ENCODE measurements at regions not wholly inside any gene's neighbourhood (a gene's known extent, or its start where the extent isn't known, plus 50 kb on each side); places are given as distances from the start of the nearest gene placed in this dataset.
A peak's percentile ranks its signal among the peaks of the same experiment; 100 is the strongest.

DNA sequence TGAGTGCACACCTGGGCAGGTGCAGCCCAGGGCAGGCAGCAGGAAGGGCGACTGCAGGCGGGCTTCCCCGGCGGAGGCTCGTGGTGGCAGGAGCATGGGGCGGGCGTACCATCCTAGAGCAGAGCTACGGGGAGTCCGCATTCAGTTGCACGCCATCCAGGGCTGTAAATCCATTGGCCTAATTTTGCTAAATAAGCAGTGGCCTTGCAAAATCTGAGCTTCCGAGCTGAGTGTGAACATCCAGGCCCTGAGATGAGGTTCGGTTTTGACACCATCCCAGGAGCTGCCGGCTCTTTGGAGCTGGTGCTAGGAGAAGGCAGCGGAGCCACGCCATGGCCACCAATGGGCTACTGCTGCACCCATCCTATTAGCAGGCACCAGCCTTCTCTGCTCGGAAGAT, 664.8 kb downstream of the BRD1 start:
- no peak overlapping the region for H3K4ac ChIP-seq (ENCODE audit: low read length)
- H2AFZ ChIP-seq (ENCODE audit: low read length), result no peak overlapping the region
- no peak for DNase-seq (ENCODE audit: low spot score)
- H3K4me2 ChIP-seq (ENCODE audit: insufficient read depth, low read length, poor library complexity, severe bottlenecking), result no peak overlapping the region
- no CpG with 5 or more reads among the region's 16 CpGs for WGBS, 2 donors (ENCODE audit: extremely low coverage in 2 of 2, insufficient read length in 2 of 2, insufficient replicate concordance in 1 of 2)
- no peak overlapping the region for H2BK15ac ChIP-seq (ENCODE audit: low read length)
- H3K4me1 ChIP-seq (ENCODE audit: control insufficient read depth in 2 of 2, insufficient read depth in 1 of 2, low read depth in 1 of 2, low read length in 2 of 2), result no peaks in the 10 kb centered on the region
- H3K18ac ChIP-seq (ENCODE audit: low read length), result peak overlapping the region; percentile 44
- H2BK5ac ChIP-seq (ENCODE audit: low read length), result no peak overlapping the region
- H3K27ac ChIP-seq (replicated peaks; ENCODE audit: low read length), result no peak overlapping the region
- no peak overlapping the region for H3K9ac ChIP-seq (ENCODE audit: low read depth, low read length, poor library complexity)
- H2AK5ac ChIP-seq (ENCODE audit: low read depth, low read length), result no peak overlapping the region
- H4K8ac ChIP-seq (ENCODE audit: low read depth, low read length), result no peak overlapping the region
- H3K9me3 ChIP-seq (replicated peaks in 1 of 2; ENCODE audit: control insufficient read depth in 2 of 2, insufficient read depth in 1 of 2, low read depth in 1 of 2, low read length in 2 of 2), result no peaks in the 10 kb centered on the region
- no peaks in the 10 kb centered on the region for H3K79me1 ChIP-seq (ENCODE audit: low read depth, low read length)
- H4K91ac ChIP-seq (ENCODE audit: low read depth, low read length, poor library complexity), result no peak overlapping the region
- no peak overlapping the region for H3K4me3 ChIP-seq (ENCODE audit: low read length in 2 of 2)
- H3K36me3 ChIP-seq (replicated peaks in 1 of 2; ENCODE audit: control insufficient read depth in 2 of 2, insufficient read depth in 2 of 2, low read length in 2 of 2), result no peaks in the 10 kb centered on the region
- H3K14ac ChIP-seq (ENCODE audit: low read length), result no peak overlapping the region
- no peak overlapping the region for H3K23ac ChIP-seq (ENCODE audit: low read depth, low read length, poor library complexity)
- no peak overlapping the region for H2BK120ac ChIP-seq (ENCODE audit: low read depth, low read length)
- H3K27me3 ChIP-seq (ENCODE audit: control insufficient read depth in 3 of 3, insufficient read depth in 3 of 3, low read depth in 1 of 3, low read length in 3 of 3), result no peaks in the 10 kb centered on the region
- H2BK12ac ChIP-seq (ENCODE audit: low read length), result no peak overlapping the region

DNA sequence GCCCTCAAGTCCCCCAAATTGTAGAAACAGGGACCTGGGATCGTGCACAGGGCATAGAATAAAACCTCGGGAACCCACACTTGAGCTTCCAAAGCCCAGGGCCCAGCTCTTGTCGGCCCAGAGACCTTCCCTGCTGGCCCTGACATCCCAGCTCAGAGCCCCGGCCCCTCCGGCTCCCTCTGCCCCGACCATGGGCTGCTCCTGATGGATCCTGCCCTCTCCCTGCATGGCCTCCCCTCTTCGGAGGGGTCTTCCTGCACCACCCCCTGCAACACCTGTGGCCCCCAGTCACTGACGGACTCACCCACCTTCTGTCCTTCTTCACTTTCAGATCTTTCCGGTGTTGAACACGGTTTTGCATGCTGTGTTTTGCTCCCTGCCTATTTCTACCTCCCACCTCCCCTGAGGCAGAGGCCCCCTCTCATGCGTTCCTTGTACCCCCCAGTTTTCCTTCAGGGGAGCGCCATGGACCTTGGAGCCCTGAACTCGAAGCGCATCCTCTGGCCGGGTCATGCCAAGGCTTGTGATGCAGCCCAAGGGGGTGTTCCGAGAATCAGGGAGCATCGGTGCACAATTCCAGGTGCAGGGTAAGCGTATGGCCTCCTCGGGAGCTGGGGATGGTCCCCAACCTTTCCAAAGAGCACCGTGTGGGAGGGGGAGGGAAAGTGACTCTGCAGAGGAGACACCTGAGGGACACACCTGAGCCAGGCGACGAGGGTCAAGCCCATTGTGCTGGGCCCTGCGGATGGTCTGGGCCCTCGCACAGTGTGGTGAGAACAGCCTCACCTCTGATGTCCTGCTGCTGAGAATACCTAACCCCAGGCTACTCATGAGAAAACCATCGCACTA, 666.4 kb downstream of the BRD1 start:
- Histone ChIP-seq H3K9me3 (replicated peaks in 1 of 2; ENCODE audit: control insufficient read depth in 2 of 2, insufficient read depth in 1 of 2, low read depth in 1 of 2, low read length in 2 of 2) (no peaks in the 10 kb centered on the region), H3K18ac (ENCODE audit: low read length) (peak overlapping the region; percentile 71), H2BK15ac (ENCODE audit: low read length) (peak overlapping the region; percentile 10), H3K9ac (ENCODE audit: low read depth, low read length, poor library complexity) (no peak overlapping the region), H3K14ac (ENCODE audit: low read length) (no peak overlapping the region), H3K27ac (replicated peaks; ENCODE audit: low read length) (no peak overlapping the region), H2BK12ac (ENCODE audit: low read length) (no peak overlapping the region), H4K91ac (ENCODE audit: low read depth, low read length, poor library complexity) (no peak overlapping the region), H3K23ac (ENCODE audit: low read depth, low read length, poor library complexity) (no peak overlapping the region), H2BK5ac (ENCODE audit: low read length) (peak overlapping the region; percentile 66), H4K8ac (ENCODE audit: low read depth, low read length) (peak overlapping the region; percentile 3), H3K4me3 (ENCODE audit: low read length in 2 of 2) (no peak overlapping the region), H2AFZ (ENCODE audit: low read length) (no peak overlapping the region), H3K4me1 (ENCODE audit: control insufficient read depth in 2 of 2, insufficient read depth in 1 of 2, low read depth in 1 of 2, low read length in 2 of 2) (no peaks in the 10 kb centered on the region), H3K4me2 (ENCODE audit: insufficient read depth, low read length, poor library complexity, severe bottlenecking) (no peak overlapping the region), H3K79me1 (ENCODE audit: low read depth, low read length) (no peaks in the 10 kb centered on the region), H2BK120ac (ENCODE audit: low read depth, low read length) (no peak overlapping the region), H3K36me3 (replicated peaks in 1 of 2; ENCODE audit: control insufficient read depth in 2 of 2, insufficient read depth in 2 of 2, low read length in 2 of 2) (no peaks in the 10 kb centered on the region), H3K27me3 (ENCODE audit: control insufficient read depth in 3 of 3, insufficient read depth in 3 of 3, low read depth in 1 of 3, low read length in 3 of 3) (no peaks in the 10 kb centered on the region), H2AK5ac (ENCODE audit: low read depth, low read length) (peak overlapping the region; percentile 75), H3K4ac (ENCODE audit: low read length) (peak overlapping the region; percentile 53)
- WGBS, 2 donors (ENCODE audit: extremely low coverage in 2 of 2, insufficient read length in 2 of 2, insufficient replicate concordance in 1 of 2), result no CpG with 5 or more reads among the region's 25 CpGs
- no peak for DNase-seq (ENCODE audit: low spot score)

DNA sequence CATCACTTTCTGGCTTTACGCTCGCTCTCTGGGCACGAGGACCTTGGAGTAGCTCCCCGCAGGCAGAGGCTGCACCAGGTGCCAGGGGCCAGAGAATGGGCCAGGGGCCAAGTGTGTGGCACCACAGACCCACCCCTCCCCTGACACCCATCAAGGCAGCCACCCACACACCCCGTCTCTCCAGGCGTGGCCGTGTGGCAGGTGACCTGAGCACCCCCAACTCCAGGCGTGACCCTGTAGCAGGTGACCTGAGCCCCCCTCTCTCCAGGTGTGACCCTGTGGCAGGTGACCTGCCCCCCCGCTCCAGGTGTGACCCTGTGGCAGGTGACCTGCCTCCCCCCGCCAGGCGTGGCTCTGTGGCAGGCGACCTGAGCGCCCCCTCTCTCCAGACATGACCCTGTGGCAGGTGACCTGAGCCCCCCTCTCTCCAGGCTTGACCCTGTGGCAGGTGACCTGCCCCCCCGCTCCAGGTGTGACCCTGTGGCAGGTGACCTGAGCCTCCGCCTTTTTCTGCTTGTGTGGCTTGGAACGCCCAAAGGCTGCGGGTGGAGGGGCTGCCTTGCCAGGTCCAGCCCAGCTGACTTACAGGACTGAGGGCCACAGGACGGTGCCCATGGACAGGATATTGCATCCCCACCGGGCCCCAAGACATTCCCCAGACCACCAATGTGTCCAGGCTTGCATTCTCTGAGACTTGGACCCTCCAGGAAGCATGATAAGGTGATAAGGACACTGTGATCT, 667.2 kb downstream of the BRD1 start:
- H3K27me3 ChIP-seq (ENCODE audit: control insufficient read depth in 3 of 3, insufficient read depth in 3 of 3, low read depth in 1 of 3, low read length in 3 of 3), result no peaks in the 10 kb centered on the region
- H3K4me3 ChIP-seq (ENCODE audit: low read length in 2 of 2), result no peak overlapping the region
- H3K9ac ChIP-seq (ENCODE audit: low read depth, low read length, poor library complexity), result peak overlapping the region; percentile 70
- peak overlapping the region; percentile 53 for H2BK5ac ChIP-seq (ENCODE audit: low read length)
- no peak overlapping the region for H3K4me2 ChIP-seq (ENCODE audit: insufficient read depth, low read length, poor library complexity, severe bottlenecking)
- WGBS, 2 donors (ENCODE audit: extremely low coverage in 2 of 2, insufficient read length in 2 of 2, insufficient replicate concordance in 1 of 2), result no CpG with 5 or more reads among the region's 19 CpGs
- peak overlapping the region; percentile 10 for H2BK12ac ChIP-seq (ENCODE audit: low read length)
- peak overlapping the region; percentile 71 for H3K14ac ChIP-seq (ENCODE audit: low read length)
- H4K8ac ChIP-seq (ENCODE audit: low read depth, low read length), result no peak overlapping the region
- H3K18ac ChIP-seq (ENCODE audit: low read length), result peak overlapping the region; percentile 57
- DNase-seq (ENCODE audit: low spot score), result no peak
- no peak overlapping the region for H2BK120ac ChIP-seq (ENCODE audit: low read depth, low read length)
- no peaks in the 10 kb centered on the region for H3K36me3 ChIP-seq (replicated peaks in 1 of 2; ENCODE audit: control insufficient read depth in 2 of 2, insufficient read depth in 2 of 2, low read length in 2 of 2)
- H2AFZ ChIP-seq (ENCODE audit: low read length), result no peak overlapping the region
- no peak overlapping the region for H3K23ac ChIP-seq (ENCODE audit: low read depth, low read length, poor library complexity)
- no peak overlapping the region for H3K27ac ChIP-seq (replicated peaks; ENCODE audit: low read length)
- H3K4me1 ChIP-seq (ENCODE audit: control insufficient read depth in 2 of 2, insufficient read depth in 1 of 2, low read depth in 1 of 2, low read length in 2 of 2), result peaks cover 0 to 3% of the 10 kb centered on the region in 2 donors
- H2AK5ac ChIP-seq (ENCODE audit: low read depth, low read length), result peak overlapping the region; percentile 70
- no peaks in the 10 kb centered on the region for H3K79me1 ChIP-seq (ENCODE audit: low read depth, low read length)
- no peak overlapping the region for H2BK15ac ChIP-seq (ENCODE audit: low read length)
- H4K91ac ChIP-seq (ENCODE audit: low read depth, low read length, poor library complexity), result no peak overlapping the region
- peaks cover 0 to 2% of the 10 kb centered on the region in 2 donors for H3K9me3 ChIP-seq (replicated peaks in 1 of 2; ENCODE audit: control insufficient read depth in 2 of 2, insufficient read depth in 1 of 2, low read depth in 1 of 2, low read length in 2 of 2)
- no peak overlapping the region for H3K4ac ChIP-seq (ENCODE audit: low read length)

DNA sequence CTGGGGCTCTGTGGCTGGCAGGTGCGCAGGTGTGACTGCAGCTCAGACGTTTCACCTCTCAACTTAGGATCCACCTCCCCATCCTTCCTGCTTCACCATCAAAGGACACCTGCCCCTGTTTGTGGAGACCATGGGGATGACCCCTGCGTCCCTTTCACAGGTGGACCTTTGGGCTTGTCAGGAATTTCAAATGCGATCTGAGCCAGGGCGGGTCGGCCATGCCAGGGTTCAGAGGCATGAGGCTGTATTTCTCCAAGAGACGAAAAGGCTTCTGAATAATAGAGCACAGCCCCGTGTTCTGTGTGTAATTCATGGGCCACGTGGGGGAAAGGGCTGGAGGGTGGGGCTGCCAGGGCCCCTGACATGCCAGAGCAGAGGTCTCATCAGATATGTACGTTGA, 668.0 kb downstream of the BRD1 start:
- Histone ChIP-seq H4K91ac (ENCODE audit: low read depth, low read length, poor library complexity) (no peak overlapping the region), H2BK12ac (ENCODE audit: low read length) (no peak overlapping the region), H3K4me3 (ENCODE audit: low read length in 2 of 2) (peak overlapping the region in 1 of 2 donors; percentile 13), H2BK120ac (ENCODE audit: low read depth, low read length) (no peak overlapping the region), H2BK15ac (ENCODE audit: low read length) (peak overlapping the region; percentile 7), H2AFZ (ENCODE audit: low read length) (no peak overlapping the region), H3K4ac (ENCODE audit: low read length) (no peak overlapping the region), H2AK5ac (ENCODE audit: low read depth, low read length) (peak overlapping the region; percentile 90), H3K79me1 (ENCODE audit: low read depth, low read length) (no peaks in the 10 kb centered on the region), H3K36me3 (replicated peaks in 1 of 2; ENCODE audit: control insufficient read depth in 2 of 2, insufficient read depth in 2 of 2, low read length in 2 of 2) (no peaks in the 10 kb centered on the region), H3K9ac (ENCODE audit: low read depth, low read length, poor library complexity) (no peak overlapping the region), H2BK5ac (ENCODE audit: low read length) (peak overlapping the region; percentile 29), H3K27me3 (ENCODE audit: control insufficient read depth in 3 of 3, insufficient read depth in 3 of 3, low read depth in 1 of 3, low read length in 3 of 3) (no peaks in the 10 kb centered on the region), H3K9me3 (replicated peaks in 1 of 2; ENCODE audit: control insufficient read depth in 2 of 2, insufficient read depth in 1 of 2, low read depth in 1 of 2, low read length in 2 of 2) (peaks cover 0 to 2% of the 10 kb centered on the region in 2 donors), H3K27ac (replicated peaks; ENCODE audit: low read length) (no peak overlapping the region), H3K4me2 (ENCODE audit: insufficient read depth, low read length, poor library complexity, severe bottlenecking) (no peak overlapping the region), H4K8ac (ENCODE audit: low read depth, low read length) (no peak overlapping the region), H3K4me1 (ENCODE audit: control insufficient read depth in 2 of 2, insufficient read depth in 1 of 2, low read depth in 1 of 2, low read length in 2 of 2) (peaks cover 0 to 3% of the 10 kb centered on the region in 2 donors), H3K23ac (ENCODE audit: low read depth, low read length, poor library complexity) (no peak overlapping the region), H3K14ac (ENCODE audit: low read length) (peak overlapping the region; percentile 10), H3K18ac (ENCODE audit: low read length) (no peak overlapping the region)
- no peak for DNase-seq (ENCODE audit: low spot score)
- WGBS, 2 donors (ENCODE audit: extremely low coverage in 2 of 2, insufficient read length in 2 of 2, insufficient replicate concordance in 1 of 2), result no CpG with 5 or more reads among the region's 10 CpGs
